GM10266 (cell line): ENCODE measurements at regions not wholly inside any gene's neighbourhood (a gene's known extent, or its start where the extent isn't known, plus 50 kb on each side); places are given as distances from the start of the nearest gene placed in this dataset.

Source experiments
- DNase-seq: peaks from one replicate; pipeline ENCODE4 v3.0.0; 2012; ENCODE audit errors: extremely low spot score
- CTCF ChIP-seq: IDR thresholded peaks from 2 replicates; pipeline ENCODE4 v1.5.1; 2012; ENCODE audit warnings: mild to moderate bottlenecking, low read depth; ENCODE audit not compliant: control insufficient read depth, insufficient read depth; ENCODE audit errors: missing control alignments

- no peak for TF ChIP-seq CTCF
- DNase-seq: no peak
Measured at GRCh38 chr9:21585756-21586752, 103.9 kb upstream of the IFNE start.

- no peak for TF ChIP-seq CTCF
- no peak for DNase-seq
Measured at GRCh38 chr9:21589344-21590056, 107.4 kb upstream of the IFNE start.

- no peak for TF ChIP-seq CTCF
- DNase-seq: no peak
Measured at GRCh38 chr9:21590058-21590996, 108.2 kb upstream of the IFNE start.

GRCh38 chr9:21591221-21592062 is 109.3 kb upstream of the IFNE start:
- TF ChIP-seq CTCF: no peak
- no peak for DNase-seq

- no peak for TF ChIP-seq CTCF
- no peak for DNase-seq
Measured at GRCh38 chr9:21592063-21592338, 109.9 kb upstream of the IFNE start.

- no peak for DNase-seq
- no peak for TF ChIP-seq CTCF
Measured at GRCh38 chr9:21597284-21597683, 115.2 kb upstream of the IFNE start.
